ENCODE measurements at regions not wholly inside any gene's neighbourhood (a gene's known extent, or its start where the extent isn't known, plus 50 kb on each side); places are given as distances from the start of the nearest gene placed in this dataset.
"Not testable (repeated sequence)": the region's sequence is repeated elsewhere in the genome, so short reads cannot be mapped to it uniquely, and the experiment has no call there.

GRCh38 chr2:123609077-123609476 lies 416.0 kb upstream of the CNTNAP5 start:
- Histone ChIP-seq H3K4me1 (ENCODE audit: low read length) (no peaks in the 10 kb centered on the region), H2AFZ (ENCODE audit: low read length) (no peak overlapping the region), H4K20me1 (ENCODE audit: insufficient read depth, low read length) (no peaks in the 10 kb centered on the region), H3F3A (ENCODE audit: insufficient read depth, low read length) (no peaks in the 10 kb centered on the region), H3K4me2 (ENCODE audit: low read depth, low read length) (no peak overlapping the region), H3K9me3 (replicated peaks; ENCODE audit: insufficient read depth, low read length) (no peaks in the 10 kb centered on the region), H3K27ac (ENCODE audit: low read length) (no peak overlapping the region), H3K36me3 (replicated peaks; ENCODE audit: insufficient read depth, low read length) (no peaks in the 10 kb centered on the region), H3K4me3 (ENCODE audit: low read length) (no peak overlapping the region), H3K9me2 (replicated peaks; ENCODE audit: insufficient read depth, low read length) (no peaks in the 10 kb centered on the region), H3K79me2 (ENCODE audit: low read length) (no peaks in the 10 kb centered on the region), H3K27me3 (replicated peaks; ENCODE audit: insufficient read depth, low read length) (no peaks in the 10 kb centered on the region), H3K9ac (ENCODE audit: low read length) (no peak overlapping the region)
- TF ChIP-seq EZH2phosphoT487 (IDR thresholded peaks at IDR 0.05; ENCODE audit: low read length) (no peak), CTCF (IDR thresholded peaks at IDR 0.05; ENCODE audit: low read length) (no peak), EZH2 (optimal IDR thresholded peaks at IDR 0.05; ENCODE audit: low read depth, low read length) (no peak)
- DNase-seq, result no peak

- Histone ChIP-seq H3K27me3 (replicated peaks; ENCODE audit: insufficient read depth, low read length) (no peaks in the 10 kb centered on the region), H3K79me2 (ENCODE audit: low read length) (no peaks in the 10 kb centered on the region), H3K4me1 (ENCODE audit: low read length) (no peaks in the 10 kb centered on the region), H3F3A (ENCODE audit: insufficient read depth, low read length) (no peaks in the 10 kb centered on the region), H3K27ac (ENCODE audit: low read length) (no peak overlapping the region), H3K9me2 (replicated peaks; ENCODE audit: insufficient read depth, low read length) (no peaks in the 10 kb centered on the region), H3K9me3 (replicated peaks; ENCODE audit: insufficient read depth, low read length) (no peaks in the 10 kb centered on the region), H4K20me1 (ENCODE audit: insufficient read depth, low read length) (no peaks in the 10 kb centered on the region), H2AFZ (ENCODE audit: low read length) (no peak overlapping the region), H3K36me3 (replicated peaks; ENCODE audit: insufficient read depth, low read length) (no peaks in the 10 kb centered on the region), H3K4me3 (ENCODE audit: low read length) (no peak overlapping the region), H3K9ac (ENCODE audit: low read length) (no peak overlapping the region), H3K4me2 (ENCODE audit: low read depth, low read length) (no peak overlapping the region)
- TF ChIP-seq CTCF (IDR thresholded peaks at IDR 0.05; ENCODE audit: low read length), result no peak
- no peak for TF ChIP-seq EZH2 (optimal IDR thresholded peaks at IDR 0.05; ENCODE audit: low read depth, low read length)
- TF ChIP-seq EZH2phosphoT487 (IDR thresholded peaks at IDR 0.05; ENCODE audit: low read length), result no peak
- DNase-seq, result no peak
Measured at GRCh38 chr2:123614596-123614995, 410.5 kb upstream of the CNTNAP5 start.

- H3K9me3 ChIP-seq (replicated peaks; ENCODE audit: insufficient read depth, low read length); H3K27ac ChIP-seq (ENCODE audit: low read length); DNase-seq; H3K4me3 ChIP-seq (ENCODE audit: low read length); H3F3A ChIP-seq (ENCODE audit: insufficient read depth, low read length); H3K27me3 ChIP-seq (replicated peaks; ENCODE audit: insufficient read depth, low read length); H3K36me3 ChIP-seq (replicated peaks; ENCODE audit: insufficient read depth, low read length); H3K79me2 ChIP-seq (ENCODE audit: low read length); H4K20me1 ChIP-seq (ENCODE audit: insufficient read depth, low read length); H3K9me2 ChIP-seq (replicated peaks; ENCODE audit: insufficient read depth, low read length); H2AFZ ChIP-seq (ENCODE audit: low read length); H3K4me1 ChIP-seq (ENCODE audit: low read length); H3K9ac ChIP-seq (ENCODE audit: low read length); H3K4me2 ChIP-seq (ENCODE audit: low read depth, low read length): not testable (repeated sequence)
Measured at GRCh38 chr2:123618642-123619041, 406.4 kb upstream of the CNTNAP5 start.

GRCh38 chr2:123624816-123625215 lies 400.3 kb upstream of the CNTNAP5 start:
- no peak overlapping the region for H3K9ac ChIP-seq (ENCODE audit: low read length)
- H3F3A ChIP-seq (ENCODE audit: insufficient read depth, low read length), result no peaks in the 10 kb centered on the region
- no peaks in the 10 kb centered on the region for H3K36me3 ChIP-seq (replicated peaks; ENCODE audit: insufficient read depth, low read length)
- H3K9me3 ChIP-seq (replicated peaks; ENCODE audit: insufficient read depth, low read length), result no peaks in the 10 kb centered on the region
- H3K9me2 ChIP-seq (replicated peaks; ENCODE audit: insufficient read depth, low read length), result no peaks in the 10 kb centered on the region
- TF ChIP-seq EZH2 (optimal IDR thresholded peaks at IDR 0.05; ENCODE audit: low read depth, low read length), result no peak
- TF ChIP-seq CTCF (IDR thresholded peaks at IDR 0.05; ENCODE audit: low read length), result no peak
- TF ChIP-seq EZH2phosphoT487 (IDR thresholded peaks at IDR 0.05; ENCODE audit: low read length), result no peak
- H4K20me1 ChIP-seq (ENCODE audit: insufficient read depth, low read length), result no peaks in the 10 kb centered on the region
- no peaks in the 10 kb centered on the region for H3K4me1 ChIP-seq (ENCODE audit: low read length)
- no peaks in the 10 kb centered on the region for H3K79me2 ChIP-seq (ENCODE audit: low read length)
- no peak overlapping the region for H3K4me2 ChIP-seq (ENCODE audit: low read depth, low read length)
- H3K27me3 ChIP-seq (replicated peaks; ENCODE audit: insufficient read depth, low read length), result no peaks in the 10 kb centered on the region
- no peak for DNase-seq
- no peak overlapping the region for H3K27ac ChIP-seq (ENCODE audit: low read length)
- no peak overlapping the region for H3K4me3 ChIP-seq (ENCODE audit: low read length)
- no peak overlapping the region for H2AFZ ChIP-seq (ENCODE audit: low read length)
